A549 (cell line): ENCODE measurements at regions not wholly inside any gene's neighbourhood (a gene's known extent, or its start where the extent isn't known, plus 50 kb on each side); places are given as distances from the start of the nearest gene placed in this dataset.

Experiments
- ATAC-seq, 2 experiments: fragments of 200-7000 bp in 1 of 2; fragments of >200 bp in 1 of 2; cut with Nextera tagmentation in 1 of 2; cut with Tn5 transposase in 1 of 2; 3 replicates each; pipeline versions ENCODE4 v1.8.0 to v1.9.1; 2018 to 2020; ENCODE audit warnings: mild to moderate bottlenecking in 1 of 2, moderate library complexity in 1 of 2
- CTCF ChIA-PET: fragments of 300-600 bp; sonication (Branson Sonifier 250); formaldehyde crosslinking; extraction: SDS; loops from one replicate; lab custom pipeline; 2021; ENCODE audit warnings: antibody characterized with exemption, inconsistent platforms; lab: Yijun Ruan, JAX
- POLR2A ChIA-PET: fragments of 350-600 bp; formaldehyde crosslinking; extraction: SDS; loops from one replicate; lab custom pipeline; 2021; ENCODE audit warnings: antibody characterized with exemption, inconsistent platforms; lab: Yijun Ruan, JAX
- DNase-seq, 2 experiments: peaks; one replicate each; pipeline versions ENCODE4 v3.0.0 to v3.0.0-alpha.2; 2011 to 2016; ENCODE audit warnings: low read depth in 1 of 2, low spot score in 1 of 2
- FAIRE-seq: peaks from 2 replicates; lab custom pipeline; 2011; peaks lifted over from hg19 to GRCh38; lab: Jason Lieb, UNC
- H3K27ac ChIP-seq, 2 experiments: fragments of >200 bp; sonication (Bioruptor Twin); formaldehyde crosslinking; 3 replicates each; pipeline ENCODE4 v1.5.1; 2016 to 2017
- H3K4me1 ChIP-seq: fragments of >200 bp; sonication (Bioruptor Twin); formaldehyde crosslinking; 3 replicates; pipeline ENCODE4 v1.6.1; 2016
- H3K4me2 ChIP-seq: fragments of >200 bp; sonication (Bioruptor Twin); formaldehyde crosslinking; 3 replicates; pipeline ENCODE4 v1.6.1; 2016
- H3K4me3 ChIP-seq: fragments of >200 bp; sonication (Bioruptor Twin); formaldehyde crosslinking; 3 replicates; pipeline ENCODE4 v1.5.1; 2016
- H3K9me3 ChIP-seq: fragments of >200 bp; sonication (Bioruptor Twin); formaldehyde crosslinking; 3 replicates; pipeline ENCODE4 v1.6.1; 2016
- CBX2 ChIP-seq: fragments of 200-600 bp; sonication (generic); IDR thresholded peaks from 2 replicates; pipeline ENCODE4 v1.6.1; 2016; ENCODE audit warnings: low read depth, mild to moderate bottlenecking, borderline replicate concordance
- CBX8 ChIP-seq: fragments of 200-600 bp; sonication (generic); IDR thresholded peaks from 2 replicates; pipeline ENCODE4 v1.6.1; 2016
- CEBPB ChIP-seq, 2 experiments: fragments of >200 bp in 1 of 2; sonication (Bioruptor Twin) in 1 of 2; formaldehyde crosslinking in 1 of 2; IDR thresholded peaks; 2 replicates each; pipeline ENCODE4 v1.6.1; 2012 to 2016
- CHD2 ChIP-seq: fragments of 150-350 bp; IDR thresholded peaks from 2 replicates; pipeline ENCODE4 v1.6.1; 2014; ENCODE audit warnings: low read length; ENCODE audit not compliant: partially characterized antibody
- EHF ChIP-seq: fragments of 250-450 bp; sonication (Bioruptor Pico); IDR thresholded peaks from 2 replicates; pipeline ENCODE4 v1.5.0; 2020; ENCODE audit warnings: mild to moderate bottlenecking
- EHMT2 ChIP-seq: fragments of 200-600 bp; sonication (generic); IDR thresholded peaks from 2 replicates; pipeline ENCODE4 v1.6.1; 2016; ENCODE audit warnings: antibody characterized with exemption, low read depth, mild to moderate bottlenecking, moderate library complexity
- FOXS1 ChIP-seq: fragments of 250-450 bp; sonication (Bioruptor Pico); IDR thresholded peaks from 2 replicates; pipeline ENCODE4 v1.5.0; 2020; ENCODE audit warnings: mild to moderate bottlenecking, moderate library complexity
- GATA3 ChIP-seq: IDR thresholded peaks from 2 replicates; pipeline ENCODE4 v1.6.1; 2012; ENCODE audit warnings: borderline replicate concordance
- HDAC2 ChIP-seq: fragments of 200-600 bp; sonication (generic); IDR thresholded peaks from 2 replicates; pipeline ENCODE4 v1.6.1; 2016
- HEYL ChIP-seq: fragments of 250-450 bp; sonication (Bioruptor Pico); IDR thresholded peaks from 2 replicates; pipeline ENCODE4 v1.8.0; 2021; ENCODE audit warnings: mild to moderate bottlenecking, moderate library complexity
- HOXB13 ChIP-seq: fragments of 250-450 bp; sonication (Bioruptor Pico); IDR thresholded peaks from 2 replicates; pipeline ENCODE4 v1.5.0; 2020; ENCODE audit warnings: low read depth, mild to moderate bottlenecking, moderate library complexity
- JUN ChIP-seq, 2 experiments: fragments of >200 bp; sonication (Bioruptor Twin); formaldehyde crosslinking; IDR thresholded peaks; 2 replicates in 1 of 2; 3 replicates in 1 of 2; pipeline ENCODE4 v1.6.1; 2016 to 2017
- KDM5A ChIP-seq: fragments of 200-600 bp; sonication (generic); IDR thresholded peaks from 2 replicates; pipeline ENCODE4 v1.6.1; 2016; ENCODE audit warnings: antibody characterized with exemption, mild to moderate bottlenecking
- MAZ ChIP-seq: fragments of 150-350 bp; IDR thresholded peaks from 2 replicates; pipeline ENCODE4 v1.6.1; 2014; ENCODE audit warnings: antibody characterized with exemption, low read depth, low read length, borderline replicate concordance
- MYC ChIP-seq: IDR thresholded peaks from 2 replicates; pipeline ENCODE4 v1.6.1; 2012; ENCODE audit warnings: mild to moderate bottlenecking, inconsistent platforms, low read length, improper control_type of control experiment, borderline replicate concordance
- PHF8 ChIP-seq: fragments of 200-600 bp; sonication (generic); IDR thresholded peaks from 2 replicates; pipeline ENCODE4 v1.6.1; 2016; ENCODE audit warnings: low read depth, mild to moderate bottlenecking, antibody characterized with exemption, moderate library complexity, borderline replicate concordance
- POLR2A ChIP-seq: IDR thresholded peaks from 2 replicates; pipeline ENCODE4 v1.6.1; 2012; ENCODE audit warnings: mild to moderate bottlenecking, low read length
- RAD21 ChIP-seq, 2 experiments: fragments of >200 bp in 1 of 2; sonication (Bioruptor Twin) in 1 of 2; formaldehyde crosslinking in 1 of 2; IDR thresholded peaks in 1 of 2; conservative IDR thresholded peaks in 1 of 2; 2 replicates in 1 of 2; 3 replicates in 1 of 2; pipeline ENCODE4 v1.6.1; 2012 to 2018; ENCODE audit warnings: inconsistent platforms in 1 of 2
- RFX5 ChIP-seq: fragments of 450-650 bp; IDR thresholded peaks from 2 replicates; pipeline ENCODE4 v1.7.1; 2014; ENCODE audit warnings: antibody characterized with exemption, mild to moderate bottlenecking, moderate library complexity
- RNF2 ChIP-seq: fragments of 200-600 bp; sonication (generic); IDR thresholded peaks from 2 replicates; pipeline ENCODE4 v1.6.1; 2016; ENCODE audit warnings: low read depth, mild to moderate bottlenecking, antibody characterized with exemption, moderate library complexity, borderline replicate concordance
- ZC3H11A ChIP-seq: fragments of 450-650 bp; IDR thresholded peaks from 2 replicates; pipeline ENCODE4 v1.6.1; 2014; ENCODE audit warnings: antibody characterized with exemption, mild to moderate bottlenecking
- ZNF302 ChIP-seq: fragments of 250-450 bp; sonication (Bioruptor Pico); IDR thresholded peaks from 2 replicates; pipeline ENCODE4 v1.9.0; 2021; ENCODE audit warnings: inconsistent platforms, mild to moderate bottlenecking, moderate library complexity
- WGBS: methylation state at CpG from one replicate; pipeline ENCODE4 v1.1.6; 2017; ENCODE audit errors: missing lambda C conversion rate; 5-methylcytosine and 5-hydroxymethylcytosine counted together
- TF ChIP-seq, protein P1 (sequence below): IDR thresholded peaks from 2 replicates; pipeline ENCODE4 v1.6.1; 2012
- TF ChIP-seq, protein P2 (sequence below): fragments of 200-600 bp; sonication (generic); IDR thresholded peaks from 2 replicates; pipeline ENCODE4 v1.6.1; 2016; ENCODE audit warnings: antibody characterized with exemption, mild to moderate bottlenecking, moderate library complexity

DNA sequence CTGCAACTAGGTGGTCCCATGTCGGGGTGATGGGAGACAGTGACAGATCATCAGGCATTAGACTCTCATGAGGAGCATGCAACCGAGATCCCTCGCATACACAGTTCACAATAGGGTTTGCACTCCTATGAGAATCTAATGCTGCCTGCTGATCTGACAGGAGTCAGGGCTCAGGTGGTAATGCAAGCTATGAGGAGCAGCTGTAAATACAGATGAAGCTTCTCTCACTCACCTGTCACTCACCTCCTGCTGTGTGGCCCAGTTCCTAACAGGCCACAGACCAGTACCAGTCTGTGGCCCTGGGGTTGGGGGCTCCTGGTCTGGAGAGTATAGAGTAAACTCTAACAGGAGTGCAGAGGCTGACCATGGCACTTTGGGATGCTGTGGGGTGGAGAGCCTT is 209.2 kb downstream of the DLEU7 start:
- H3K4me2 ChIP-seq, result no peak overlapping the region
- FAIRE-seq, result no peak
- DNase-seq, result no peak
- H3K27ac ChIP-seq, result no peak overlapping the region
- POLR2A ChIA-PET, result no interaction called here
- TF ChIP-seq HEYL (CRISPR knock-in tag), result no peak
- no peak for TF ChIP-seq PHF8
- TF ChIP-seq MAZ, result no peak
- TF ChIP-seq CBX2, result no peak
- no peak for TF ChIP-seq RAD21 (conservative IDR thresholded peaks at IDR 0.05 in 1 of 2, IDR thresholded peaks at IDR 0.05 in 1 of 2)
- TF ChIP-seq EHF (CRISPR knock-in tag), result no peak
- TF ChIP-seq ZC3H11A, result no peak
- TF ChIP-seq, protein P1, sequence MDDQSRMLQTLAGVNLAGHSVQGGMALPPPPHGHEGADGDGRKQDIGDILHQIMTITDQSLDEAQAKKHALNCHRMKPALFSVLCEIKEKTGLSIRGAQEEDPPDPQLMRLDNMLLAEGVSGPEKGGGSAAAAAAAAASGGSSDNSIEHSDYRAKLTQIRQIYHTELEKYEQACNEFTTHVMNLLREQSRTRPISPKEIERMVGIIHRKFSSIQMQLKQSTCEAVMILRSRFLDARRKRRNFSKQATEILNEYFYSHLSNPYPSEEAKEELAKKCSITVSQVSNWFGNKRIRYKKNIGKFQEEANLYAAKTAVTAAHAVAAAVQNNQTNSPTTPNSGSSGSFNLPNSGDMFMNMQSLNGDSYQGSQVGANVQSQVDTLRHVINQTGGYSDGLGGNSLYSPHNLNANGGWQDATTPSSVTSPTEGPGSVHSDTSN, result no peak
- TF ChIP-seq HDAC2, result no peak
- TF ChIP-seq, protein P2, sequence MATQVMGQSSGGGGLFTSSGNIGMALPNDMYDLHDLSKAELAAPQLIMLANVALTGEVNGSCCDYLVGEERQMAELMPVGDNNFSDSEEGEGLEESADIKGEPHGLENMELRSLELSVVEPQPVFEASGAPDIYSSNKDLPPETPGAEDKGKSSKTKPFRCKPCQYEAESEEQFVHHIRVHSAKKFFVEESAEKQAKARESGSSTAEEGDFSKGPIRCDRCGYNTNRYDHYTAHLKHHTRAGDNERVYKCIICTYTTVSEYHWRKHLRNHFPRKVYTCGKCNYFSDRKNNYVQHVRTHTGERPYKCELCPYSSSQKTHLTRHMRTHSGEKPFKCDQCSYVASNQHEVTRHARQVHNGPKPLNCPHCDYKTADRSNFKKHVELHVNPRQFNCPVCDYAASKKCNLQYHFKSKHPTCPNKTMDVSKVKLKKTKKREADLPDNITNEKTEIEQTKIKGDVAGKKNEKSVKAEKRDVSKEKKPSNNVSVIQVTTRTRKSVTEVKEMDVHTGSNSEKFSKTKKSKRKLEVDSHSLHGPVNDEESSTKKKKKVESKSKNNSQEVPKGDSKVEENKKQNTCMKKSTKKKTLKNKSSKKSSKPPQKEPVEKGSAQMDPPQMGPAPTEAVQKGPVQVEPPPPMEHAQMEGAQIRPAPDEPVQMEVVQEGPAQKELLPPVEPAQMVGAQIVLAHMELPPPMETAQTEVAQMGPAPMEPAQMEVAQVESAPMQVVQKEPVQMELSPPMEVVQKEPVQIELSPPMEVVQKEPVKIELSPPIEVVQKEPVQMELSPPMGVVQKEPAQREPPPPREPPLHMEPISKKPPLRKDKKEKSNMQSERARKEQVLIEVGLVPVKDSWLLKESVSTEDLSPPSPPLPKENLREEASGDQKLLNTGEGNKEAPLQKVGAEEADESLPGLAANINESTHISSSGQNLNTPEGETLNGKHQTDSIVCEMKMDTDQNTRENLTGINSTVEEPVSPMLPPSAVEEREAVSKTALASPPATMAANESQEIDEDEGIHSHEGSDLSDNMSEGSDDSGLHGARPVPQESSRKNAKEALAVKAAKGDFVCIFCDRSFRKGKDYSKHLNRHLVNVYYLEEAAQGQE, result no peak
- no peak for TF ChIP-seq JUN (IDR thresholded peaks at IDR 0.05)
- TF ChIP-seq, all 56 proteins: peak for 0
- 63% methylated on average over 3 of the region's 3 CpGs for WGBS
- ATAC-seq, result no peak
- H3K4me3 ChIP-seq, result no peak overlapping the region
- no peaks in the 10 kb centered on the region for H3K4me1 ChIP-seq
- H3K9me3 ChIP-seq, result no peaks in the 10 kb centered on the region
- CTCF ChIA-PET, result no interaction called here

- 59% methylated on average over 3 of the region's 3 CpGs for WGBS
- FAIRE-seq, result no peak
- DNase-seq, result no peak
Observed at GRCh38 chr13:50635504-50635903, 208.0 kb downstream of the DLEU7 start.

More at GRCh38 chr13:50635504-50635903, 208.0 kb downstream of the DLEU7 start:
- ChIA-PET POLR2A (interaction anchor here (0.6 kb wide), 1 partner anchor 427 kb away, joined by 4 read pairs; no protein-coding TSS in a partner anchor), CTCF (no interaction called here)
- no peak overlapping the region for H3K4me2 ChIP-seq
- no peaks in the 10 kb centered on the region for H3K9me3 ChIP-seq
- no peak for ATAC-seq
- TF ChIP-seq GATA3, result no peak
- TF ChIP-seq EHMT2, result no peak
- TF ChIP-seq HOXB13 (CRISPR knock-in tag), result no peak
- no peak for TF ChIP-seq MYC
- TF ChIP-seq RNF2, result no peak
- no peak for TF ChIP-seq ZNF302 (CRISPR knock-in tag)
- no peak for TF ChIP-seq ZC3H11A
- TF ChIP-seq CBX8, result no peak
- no peak for TF ChIP-seq CEBPB (IDR thresholded peaks at IDR 0.05)
- TF ChIP-seq FOXS1, result no peak
- TF ChIP-seq PHF8, result no peak
- no peak for TF ChIP-seq CHD2
- TF ChIP-seq, protein P1, result no peak
- TF ChIP-seq RFX5, result no peak
- no peak for TF ChIP-seq POLR2A
- no peak for TF ChIP-seq KDM5A
- no peak overlapping the region for H3K4me3 ChIP-seq
- no peak overlapping the region for H3K27ac ChIP-seq
- no peaks in the 10 kb centered on the region for H3K4me1 ChIP-seq
